Left ventricle myocardium inferior (tissue), 1 donor: ENCODE measurements at regions not wholly inside any gene's neighbourhood (a gene's known extent, or its start where the extent isn't known, plus 50 kb on each side); places are given as distances from the start of the nearest gene placed in this dataset.
"Not testable (repeated sequence)": the region's sequence is repeated elsewhere in the genome, so short reads cannot be mapped to it uniquely, and the experiment has no call there.

Experiments used
- DNase-seq: peaks from one replicate; pipeline ENCODE4 v3.0.0-alpha.2; 2020
- H3K27ac ChIP-seq: fragments of 200-600 bp; replicated peaks from 2 replicates; pipeline ENCODE4 v1.8.0; 2021
- H3K27me3 ChIP-seq: fragments of 200-600 bp; 2 replicates; pipeline ENCODE4 v1.8.0; 2021; ENCODE audit warnings: low read depth
- H3K36me3 ChIP-seq: fragments of 200-600 bp; 2 replicates; pipeline ENCODE4 v1.8.0; 2021
- H3K4me1 ChIP-seq: fragments of 200-600 bp; 2 replicates; pipeline ENCODE4 v1.8.0; 2021
- H3K4me3 ChIP-seq: fragments of 200-600 bp; 2 replicates; pipeline ENCODE4 v1.8.0; 2021; ENCODE audit warnings: mild to moderate bottlenecking, moderate library complexity
- H3K9me3 ChIP-seq: fragments of 200-600 bp; replicated peaks from 2 replicates; pipeline ENCODE4 v1.8.0; 2021
- intact Hi-C: fragments of 100-400 bp; cut with micrococcal nuclease; formaldehyde crosslinking; loops from one replicate; pipeline ENCODE4 v1.11.0; 2022
- TF ChIP-seq, protein P1 (sequence below): fragments of 200-600 bp; IDR thresholded peaks from 2 replicates; pipeline ENCODE4 v1.8.0; 2021; ENCODE audit warnings: antibody characterized with exemption, mild to moderate bottlenecking, borderline replicate concordance
- donor health status: DM: no; HTN: yes; CAD: no; lungs with severe emphysema.

- TF ChIP-seq, protein P1, sequence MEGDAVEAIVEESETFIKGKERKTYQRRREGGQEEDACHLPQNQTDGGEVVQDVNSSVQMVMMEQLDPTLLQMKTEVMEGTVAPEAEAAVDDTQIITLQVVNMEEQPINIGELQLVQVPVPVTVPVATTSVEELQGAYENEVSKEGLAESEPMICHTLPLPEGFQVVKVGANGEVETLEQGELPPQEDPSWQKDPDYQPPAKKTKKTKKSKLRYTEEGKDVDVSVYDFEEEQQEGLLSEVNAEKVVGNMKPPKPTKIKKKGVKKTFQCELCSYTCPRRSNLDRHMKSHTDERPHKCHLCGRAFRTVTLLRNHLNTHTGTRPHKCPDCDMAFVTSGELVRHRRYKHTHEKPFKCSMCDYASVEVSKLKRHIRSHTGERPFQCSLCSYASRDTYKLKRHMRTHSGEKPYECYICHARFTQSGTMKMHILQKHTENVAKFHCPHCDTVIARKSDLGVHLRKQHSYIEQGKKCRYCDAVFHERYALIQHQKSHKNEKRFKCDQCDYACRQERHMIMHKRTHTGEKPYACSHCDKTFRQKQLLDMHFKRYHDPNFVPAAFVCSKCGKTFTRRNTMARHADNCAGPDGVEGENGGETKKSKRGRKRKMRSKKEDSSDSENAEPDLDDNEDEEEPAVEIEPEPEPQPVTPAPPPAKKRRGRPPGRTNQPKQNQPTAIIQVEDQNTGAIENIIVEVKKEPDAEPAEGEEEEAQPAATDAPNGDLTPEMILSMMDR: no peak
- H3K36me3 ChIP-seq: peaks cover 5% of the 10 kb centered on the region
- intact Hi-C loops: no loop called here
- no peak for DNase-seq
- H3K27me3 ChIP-seq: no peaks in the 10 kb centered on the region
- no peak overlapping the region for H3K4me3 ChIP-seq
- no peaks in the 10 kb centered on the region for H3K4me1 ChIP-seq
- peaks cover 25% of the 10 kb centered on the region for H3K9me3 ChIP-seq
- no peak overlapping the region for H3K27ac ChIP-seq
These were observed 95.1 kb downstream of the RPAP3 start for GRCh38 chr12:47610686-47611252.

DNA sequence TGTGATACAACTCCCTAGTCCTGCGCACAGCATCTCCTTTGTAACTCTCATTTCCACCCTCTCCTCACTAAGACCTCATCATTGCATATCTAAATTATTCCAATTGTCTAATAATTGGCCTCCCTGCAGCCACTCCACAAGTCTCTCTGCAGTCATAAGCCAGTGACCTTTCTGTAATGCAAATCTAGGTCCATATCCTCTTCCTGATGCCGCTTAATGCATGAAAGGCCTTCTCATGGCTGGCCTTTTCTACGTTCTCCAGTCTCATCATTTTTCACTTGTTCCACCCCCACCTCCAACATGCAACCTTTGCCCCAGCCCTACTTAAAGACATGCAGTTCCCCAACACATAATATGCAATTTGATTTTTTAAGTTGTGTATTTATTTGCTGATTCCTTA lies 96.0 kb downstream of the RPAP3 start:
- no peak for DNase-seq
- no peaks in the 10 kb centered on the region for H3K4me1 ChIP-seq
- intact Hi-C loops: no loop called here
- H3K9me3 ChIP-seq: peaks cover 25% of the 10 kb centered on the region
- peaks cover 5% of the 10 kb centered on the region for H3K36me3 ChIP-seq
- H3K27me3 ChIP-seq: no peaks in the 10 kb centered on the region
- H3K27ac ChIP-seq: no peak overlapping the region
- H3K4me3 ChIP-seq: no peak overlapping the region
- TF ChIP-seq, protein P1: no peak

GRCh38 chr12:47608671-47609070 lies 97.2 kb downstream of the RPAP3 start:
- H3K4me1 ChIP-seq, DNase-seq, H3K27ac ChIP-seq, intact Hi-C loops, H3K4me3 ChIP-seq, H3K27me3 ChIP-seq, H3K36me3 ChIP-seq: not testable (repeated sequence)
- H3K9me3 ChIP-seq: peaks cover 25% of the 10 kb centered on the region

DNA sequence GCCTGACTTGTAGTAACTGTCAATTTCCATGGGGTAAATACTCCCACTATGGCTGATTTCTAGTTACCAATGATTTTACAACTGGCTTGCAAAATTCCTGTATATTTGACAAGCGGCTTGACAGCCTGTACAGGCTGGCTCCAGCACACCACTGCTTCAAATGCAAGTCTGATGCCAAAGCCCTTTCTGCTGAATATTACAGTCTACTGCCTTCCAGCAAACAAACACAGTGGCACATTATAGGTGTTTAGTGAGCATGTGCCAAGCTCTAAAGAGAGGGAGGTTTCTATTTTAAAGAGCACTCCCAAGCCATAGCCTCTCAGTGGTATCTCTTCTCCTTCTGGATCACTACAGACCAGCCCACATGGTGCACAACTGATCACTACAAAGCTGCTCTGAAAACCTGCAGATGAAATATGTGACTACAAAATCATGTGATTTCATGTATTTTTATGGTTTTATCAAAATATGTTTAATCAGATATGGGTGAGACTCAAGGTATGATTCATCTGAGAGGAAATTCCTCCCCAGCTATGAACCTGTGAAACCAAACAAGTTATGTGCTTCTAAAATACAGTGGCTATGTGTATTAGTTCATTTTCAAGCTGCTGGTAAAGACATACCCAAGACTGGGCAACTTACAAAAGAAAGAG lies 101.5 kb downstream of the RPAP3 start:
- no peak for DNase-seq
- H3K4me1 ChIP-seq: no peaks in the 10 kb centered on the region
- TF ChIP-seq, protein P1: no peak
- no peaks in the 10 kb centered on the region for H3K27me3 ChIP-seq
- H3K9me3 ChIP-seq: peaks cover 17% of the 10 kb centered on the region
- H3K27ac ChIP-seq: no peak overlapping the region
- intact Hi-C loops: no loop called here
- H3K36me3 ChIP-seq: no peaks in the 10 kb centered on the region
- no peak overlapping the region for H3K4me3 ChIP-seq

DNA sequence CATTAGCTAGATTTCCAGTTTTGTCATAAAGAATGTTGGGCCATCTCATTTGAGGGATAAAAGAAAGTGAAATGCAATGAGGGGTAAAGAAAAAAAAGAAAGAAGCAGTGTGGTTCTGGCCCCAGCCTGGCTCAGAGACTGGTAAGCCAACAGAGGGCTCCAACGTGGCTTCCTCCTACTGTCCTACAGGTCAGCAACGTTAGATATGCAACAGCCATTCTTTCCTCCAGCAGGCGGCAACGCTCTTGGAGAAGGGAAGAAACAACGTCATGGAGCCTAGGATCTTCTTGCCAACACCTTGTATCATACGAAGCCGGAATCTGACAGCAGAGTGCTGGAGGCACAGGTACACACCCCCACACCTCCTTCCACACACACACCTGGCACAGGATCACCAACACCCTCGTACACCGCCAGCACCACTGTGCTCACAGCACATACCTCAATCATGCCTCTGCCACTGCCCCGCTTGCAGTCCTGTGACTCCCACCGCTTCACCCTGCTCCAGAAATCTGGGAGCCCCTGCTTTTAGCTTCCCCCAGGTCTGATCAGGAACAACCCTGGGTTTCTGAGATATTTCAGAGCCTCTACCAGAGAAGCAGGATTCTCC lies 102.8 kb downstream of the RPAP3 start:
- intact Hi-C loops: no loop called here
- Histone ChIP-seq H3K27me3 (no peaks in the 10 kb centered on the region), H3K4me3 (no peak overlapping the region), H3K27ac (peak overlapping the region; percentile 33), H3K9me3 (peaks cover 16% of the 10 kb centered on the region), H3K4me1 (no peaks in the 10 kb centered on the region), H3K36me3 (no peaks in the 10 kb centered on the region)
- TF ChIP-seq, protein P1: no peak
- no peak for DNase-seq

DNA sequence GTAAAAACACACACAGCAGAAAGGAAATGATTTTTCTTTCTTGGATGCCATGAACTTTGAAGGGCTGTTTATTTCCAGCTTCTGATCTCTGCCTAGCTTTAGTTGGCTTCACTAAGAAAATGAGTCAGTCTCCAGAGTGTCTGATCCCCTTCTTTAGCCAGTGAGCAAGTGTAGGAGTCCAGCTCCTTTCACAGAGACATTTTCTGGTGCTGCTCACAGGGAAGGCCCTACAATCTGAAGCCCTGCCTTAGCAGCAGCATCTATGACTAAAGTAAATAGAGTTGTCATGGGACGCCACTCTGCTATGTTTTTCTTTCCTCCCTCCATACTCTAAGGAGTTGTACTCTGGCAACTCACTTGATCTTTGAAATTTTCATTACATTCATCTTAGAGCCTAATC lies 103.5 kb downstream of the RPAP3 start:
- H3K4me1 ChIP-seq: no peaks in the 10 kb centered on the region
- TF ChIP-seq, protein P1: no peak
- no peak for DNase-seq
- intact Hi-C loops: no loop called here
- H3K9me3 ChIP-seq: peaks cover 9% of the 10 kb centered on the region
- no peak overlapping the region for H3K4me3 ChIP-seq
- H3K36me3 ChIP-seq: no peaks in the 10 kb centered on the region
- H3K27me3 ChIP-seq: no peaks in the 10 kb centered on the region
- H3K27ac ChIP-seq: peak overlapping the region; percentile 33
